ENCODE measurements at regions not wholly inside any gene's neighbourhood (a gene's known extent, or its start where the extent isn't known, plus 50 kb on each side); places are given as distances from the start of the nearest gene placed in this dataset.

- TF ChIP-seq POLR2AphosphoS5 (IDR thresholded peaks at IDR 0.05; ENCODE audit: low read depth, low read length) (no peak), EP300 (IDR thresholded peaks at IDR 0.05; ENCODE audit: borderline replicate concordance in 1 of 2, low read depth in 2 of 2, low read length in 2 of 2) (no peak), JUND (IDR thresholded peaks at IDR 0.05; ENCODE audit: low read length) (no peak)
- TF ChIP-seq, protein P1, sequence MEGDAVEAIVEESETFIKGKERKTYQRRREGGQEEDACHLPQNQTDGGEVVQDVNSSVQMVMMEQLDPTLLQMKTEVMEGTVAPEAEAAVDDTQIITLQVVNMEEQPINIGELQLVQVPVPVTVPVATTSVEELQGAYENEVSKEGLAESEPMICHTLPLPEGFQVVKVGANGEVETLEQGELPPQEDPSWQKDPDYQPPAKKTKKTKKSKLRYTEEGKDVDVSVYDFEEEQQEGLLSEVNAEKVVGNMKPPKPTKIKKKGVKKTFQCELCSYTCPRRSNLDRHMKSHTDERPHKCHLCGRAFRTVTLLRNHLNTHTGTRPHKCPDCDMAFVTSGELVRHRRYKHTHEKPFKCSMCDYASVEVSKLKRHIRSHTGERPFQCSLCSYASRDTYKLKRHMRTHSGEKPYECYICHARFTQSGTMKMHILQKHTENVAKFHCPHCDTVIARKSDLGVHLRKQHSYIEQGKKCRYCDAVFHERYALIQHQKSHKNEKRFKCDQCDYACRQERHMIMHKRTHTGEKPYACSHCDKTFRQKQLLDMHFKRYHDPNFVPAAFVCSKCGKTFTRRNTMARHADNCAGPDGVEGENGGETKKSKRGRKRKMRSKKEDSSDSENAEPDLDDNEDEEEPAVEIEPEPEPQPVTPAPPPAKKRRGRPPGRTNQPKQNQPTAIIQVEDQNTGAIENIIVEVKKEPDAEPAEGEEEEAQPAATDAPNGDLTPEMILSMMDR (IDR thresholded peaks at IDR 0.05; ENCODE audit: control extremely low read depth in 1 of 3, insufficient read depth in 1 of 3, low read depth in 1 of 3, low read length in 3 of 3), result no peak
Observed at GRCh38 chr10:36036137-36036536, 394.0 kb upstream of the FZD8 start.
